ENCODE measurements at regions not wholly inside any gene's neighbourhood (a gene's known extent, or its start where the extent isn't known, plus 50 kb on each side); places are given as distances from the start of the nearest gene placed in this dataset.

DNA sequence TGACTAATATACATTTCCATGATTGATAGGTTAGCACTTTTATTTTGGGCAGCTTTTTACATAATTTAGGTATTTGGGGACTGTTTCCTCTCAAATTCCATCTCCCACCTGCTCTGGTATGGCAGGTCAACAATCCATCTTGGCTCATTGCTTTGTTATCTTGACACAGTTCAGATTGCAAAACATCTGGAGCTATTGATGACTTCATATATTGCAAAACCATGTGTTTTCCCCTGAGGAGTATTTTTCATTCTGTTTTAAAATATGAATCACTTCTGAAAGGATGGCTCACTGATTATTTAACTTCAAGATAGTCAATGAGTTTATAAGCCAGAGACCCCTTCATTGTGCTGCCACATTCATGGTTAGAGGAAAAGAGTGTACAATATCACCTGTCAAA lies 1206.0 kb upstream of the C9orf72 start:
- no peak for TF ChIP-seq EZH2phosphoT487 (IDR thresholded peaks at IDR 0.05)
- TF ChIP-seq, protein P1, sequence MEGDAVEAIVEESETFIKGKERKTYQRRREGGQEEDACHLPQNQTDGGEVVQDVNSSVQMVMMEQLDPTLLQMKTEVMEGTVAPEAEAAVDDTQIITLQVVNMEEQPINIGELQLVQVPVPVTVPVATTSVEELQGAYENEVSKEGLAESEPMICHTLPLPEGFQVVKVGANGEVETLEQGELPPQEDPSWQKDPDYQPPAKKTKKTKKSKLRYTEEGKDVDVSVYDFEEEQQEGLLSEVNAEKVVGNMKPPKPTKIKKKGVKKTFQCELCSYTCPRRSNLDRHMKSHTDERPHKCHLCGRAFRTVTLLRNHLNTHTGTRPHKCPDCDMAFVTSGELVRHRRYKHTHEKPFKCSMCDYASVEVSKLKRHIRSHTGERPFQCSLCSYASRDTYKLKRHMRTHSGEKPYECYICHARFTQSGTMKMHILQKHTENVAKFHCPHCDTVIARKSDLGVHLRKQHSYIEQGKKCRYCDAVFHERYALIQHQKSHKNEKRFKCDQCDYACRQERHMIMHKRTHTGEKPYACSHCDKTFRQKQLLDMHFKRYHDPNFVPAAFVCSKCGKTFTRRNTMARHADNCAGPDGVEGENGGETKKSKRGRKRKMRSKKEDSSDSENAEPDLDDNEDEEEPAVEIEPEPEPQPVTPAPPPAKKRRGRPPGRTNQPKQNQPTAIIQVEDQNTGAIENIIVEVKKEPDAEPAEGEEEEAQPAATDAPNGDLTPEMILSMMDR (IDR thresholded peaks at IDR 0.05) = no peak
- no peak for TF ChIP-seq EZH2 (IDR thresholded peaks at IDR 0.05)
- Histone ChIP-seq H4K20me1 (ENCODE audit: low read depth) (no peaks in the 10 kb centered on the region), H3K4me2 (no peak overlapping the region), H2AFZ (replicated peaks) (no peak overlapping the region), H3K36me3 (no peaks in the 10 kb centered on the region), H3K79me2 (ENCODE audit: low read depth) (no peaks in the 10 kb centered on the region), H3F3A (ENCODE audit: low read depth) (no peaks in the 10 kb centered on the region), H3K4me1 (no peaks in the 10 kb centered on the region), H3K27me3 (no peaks in the 10 kb centered on the region), H3K9ac (no peak overlapping the region), H3K9me3 (ENCODE audit: low read depth) (no peaks in the 10 kb centered on the region), H3K27ac (no peak overlapping the region), H3K4me3 (no peak overlapping the region)
- H3K4me3 Mint-ChIP-seq = no peak overlapping the region
- no peak overlapping the region for H3K27ac Mint-ChIP-seq
- no peaks in the 10 kb centered on the region for H3K4me1 Mint-ChIP-seq
- H3K36me3 Mint-ChIP-seq = no peaks in the 10 kb centered on the region
- DNase-seq (ENCODE audit: low spot score) = no peak
- peaks cover 2% of the 10 kb centered on the region for H3K27me3 Mint-ChIP-seq (ENCODE audit: insufficient read depth, low read depth)
- no peaks in the 10 kb centered on the region for H3K9me3 Mint-ChIP-seq

DNA sequence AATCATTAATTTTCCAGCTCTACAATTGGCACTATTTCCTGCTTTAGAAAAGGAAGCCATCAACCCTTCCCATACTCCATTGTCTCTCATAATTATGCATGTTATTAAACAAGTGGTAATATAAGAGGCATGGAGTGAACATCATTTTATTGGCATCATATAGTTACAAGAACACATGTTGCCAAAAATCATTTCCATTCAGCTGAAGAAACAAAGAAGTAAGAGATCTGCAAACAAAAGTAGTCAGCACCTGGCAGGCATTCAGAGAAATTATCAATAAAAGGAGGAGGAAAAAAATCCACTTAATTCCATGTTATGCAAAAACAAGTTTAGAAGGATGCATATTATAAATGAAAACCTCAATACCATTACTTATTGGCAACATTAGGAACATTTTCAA lies 1208.2 kb upstream of the C9orf72 start:
- no peaks in the 10 kb centered on the region for H3K36me3 Mint-ChIP-seq
- Histone ChIP-seq H3F3A (ENCODE audit: low read depth) (no peaks in the 10 kb centered on the region), H3K27ac (no peak overlapping the region), H3K79me2 (ENCODE audit: low read depth) (no peaks in the 10 kb centered on the region), H3K4me1 (no peaks in the 10 kb centered on the region), H3K4me2 (no peak overlapping the region), H3K9me3 (ENCODE audit: low read depth) (no peaks in the 10 kb centered on the region), H4K20me1 (ENCODE audit: low read depth) (no peaks in the 10 kb centered on the region), H3K9ac (no peak overlapping the region), H3K4me3 (no peak overlapping the region), H3K36me3 (no peaks in the 10 kb centered on the region), H2AFZ (replicated peaks) (no peak overlapping the region), H3K27me3 (no peaks in the 10 kb centered on the region)
- no peaks in the 10 kb centered on the region for H3K9me3 Mint-ChIP-seq
- H3K4me1 Mint-ChIP-seq = no peaks in the 10 kb centered on the region
- peaks cover 4% of the 10 kb centered on the region for H3K27me3 Mint-ChIP-seq (ENCODE audit: insufficient read depth, low read depth)
- no peak for DNase-seq (ENCODE audit: low spot score)
- no peak overlapping the region for H3K27ac Mint-ChIP-seq
- no peak overlapping the region for H3K4me3 Mint-ChIP-seq
- TF ChIP-seq EZH2phosphoT487 (IDR thresholded peaks at IDR 0.05) = no peak
- no peak for TF ChIP-seq EZH2 (IDR thresholded peaks at IDR 0.05)

DNA sequence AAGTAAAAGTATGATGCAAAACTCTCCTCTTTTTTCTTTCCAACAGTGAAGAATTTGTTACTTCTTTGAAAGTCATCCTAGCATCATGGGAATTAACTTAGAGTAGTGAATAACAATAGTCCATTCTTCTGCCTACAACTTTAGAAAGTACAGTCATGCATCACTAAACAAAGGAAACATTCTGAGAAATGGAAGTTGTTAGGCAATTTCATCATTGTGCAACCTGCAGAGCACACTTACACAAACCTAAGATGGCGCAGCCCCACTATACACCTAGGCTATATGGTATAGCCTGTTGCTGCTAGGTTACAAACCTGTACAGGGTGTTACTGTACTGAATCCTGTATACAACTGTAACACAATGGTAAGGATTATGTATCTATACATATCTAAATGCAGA lies 1209.3 kb upstream of the C9orf72 start:
- DNase-seq (ENCODE audit: low spot score) = no peak
- no peaks in the 10 kb centered on the region for H3K27me3 ChIP-seq
- H3K27me3 Mint-ChIP-seq (ENCODE audit: insufficient read depth, low read depth) = peaks cover 4% of the 10 kb centered on the region
- no peak overlapping the region for H3K27ac Mint-ChIP-seq
- H3K4me1 ChIP-seq = no peaks in the 10 kb centered on the region
- H3K36me3 Mint-ChIP-seq = no peaks in the 10 kb centered on the region
- no peaks in the 10 kb centered on the region for H3K9me3 ChIP-seq (ENCODE audit: low read depth)
- H3K4me1 Mint-ChIP-seq = no peaks in the 10 kb centered on the region
- H3K79me2 ChIP-seq (ENCODE audit: low read depth) = no peaks in the 10 kb centered on the region
- no peak overlapping the region for H3K4me3 Mint-ChIP-seq
- no peaks in the 10 kb centered on the region for H3K9me3 Mint-ChIP-seq
- H3K36me3 ChIP-seq = no peaks in the 10 kb centered on the region
- no peak overlapping the region for H2AFZ ChIP-seq (replicated peaks)
- no peak overlapping the region for H3K4me3 ChIP-seq
- H3F3A ChIP-seq (ENCODE audit: low read depth) = no peaks in the 10 kb centered on the region
- H3K4me2 ChIP-seq = no peak overlapping the region
- H3K27ac ChIP-seq = no peak overlapping the region
- H4K20me1 ChIP-seq (ENCODE audit: low read depth) = no peaks in the 10 kb centered on the region
- TF ChIP-seq EZH2phosphoT487 (IDR thresholded peaks at IDR 0.05) (no peak), EZH2 (IDR thresholded peaks at IDR 0.05) (no peak)
- H3K9ac ChIP-seq = no peak overlapping the region

DNA sequence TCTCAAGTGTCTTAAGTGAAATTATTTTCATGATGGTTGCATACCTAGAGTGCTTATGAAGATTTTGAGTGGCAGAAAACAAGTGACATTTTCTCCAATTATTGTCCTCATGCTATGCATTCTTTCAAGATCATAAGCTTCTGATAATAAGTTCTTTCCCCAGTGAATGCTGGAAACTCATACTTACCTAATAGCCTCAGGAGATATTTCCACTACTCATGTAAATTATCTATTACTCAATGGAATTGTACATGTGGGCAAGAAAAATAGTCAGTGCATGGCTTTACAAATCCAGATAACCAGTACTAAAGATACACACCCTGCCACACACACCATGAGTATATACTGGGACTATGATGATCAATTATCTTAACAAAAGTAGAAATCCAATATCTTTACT lies 1219.4 kb upstream of the C9orf72 start:
- DNase-seq (ENCODE audit: low spot score) = no peak
- Mint-ChIP-seq H3K4me3 (no peak overlapping the region), H3K27me3 (ENCODE audit: insufficient read depth, low read depth) (no peaks in the 10 kb centered on the region), H3K4me1 (no peaks in the 10 kb centered on the region), H3K36me3 (no peaks in the 10 kb centered on the region), H3K9me3 (no peaks in the 10 kb centered on the region), H3K27ac (no peak overlapping the region)
- H3F3A ChIP-seq (ENCODE audit: low read depth) = no peaks in the 10 kb centered on the region
- H3K9ac ChIP-seq = no peak overlapping the region
- TF ChIP-seq EZH2phosphoT487 (IDR thresholded peaks at IDR 0.05) (no peak), EZH2 (IDR thresholded peaks at IDR 0.05) (no peak)
- TF ChIP-seq, protein P1 (IDR thresholded peaks at IDR 0.05) = no peak
- no peaks in the 10 kb centered on the region for H3K36me3 ChIP-seq
- H4K20me1 ChIP-seq (ENCODE audit: low read depth) = no peaks in the 10 kb centered on the region
- H3K27me3 ChIP-seq = no peaks in the 10 kb centered on the region
- H2AFZ ChIP-seq (replicated peaks) = no peak overlapping the region
- no peak overlapping the region for H3K4me3 ChIP-seq
- no peaks in the 10 kb centered on the region for H3K79me2 ChIP-seq (ENCODE audit: low read depth)
- no peak overlapping the region for H3K4me2 ChIP-seq
- H3K27ac ChIP-seq = no peak overlapping the region
- no peaks in the 10 kb centered on the region for H3K4me1 ChIP-seq
- no peaks in the 10 kb centered on the region for H3K9me3 ChIP-seq (ENCODE audit: low read depth)

Data from neural progenitor cell (in vitro differentiated cells).